ENCODE measurements at regions not wholly inside any gene's neighbourhood (a gene's known extent, or its start where the extent isn't known, plus 50 kb on each side); places are given as distances from the start of the nearest gene placed in this dataset.

- DNase-seq (ENCODE audit: low read depth, low spot score), result no peak
Observed at GRCh38 chr2:111654829-111655228, 229.2 kb downstream of the ANAPC1 start.

GRCh38 chr2:111656436-111656835, 227.6 kb downstream of the ANAPC1 start:
- no peaks in the 10 kb centered on the region for H3K9me3 ChIP-seq (ENCODE audit: insufficient read depth, low read length)
- peaks cover 10% of the 10 kb centered on the region for H3K4me1 ChIP-seq (ENCODE audit: insufficient read depth, insufficient read length)
- H3K27me3 ChIP-seq (ENCODE audit: insufficient read depth, insufficient read length), result no peaks in the 10 kb centered on the region
- TF ChIP-seq YY1 (IDR thresholded peaks at IDR 0.05; ENCODE audit: insufficient read depth, insufficient read length) (no peak), SUZ12 (IDR thresholded peaks at IDR 0.05; ENCODE audit: extremely low read depth, insufficient read depth, insufficient read length) (no peak), ZNF274 (IDR thresholded peaks at IDR 0.05; ENCODE audit: low read depth, low read length) (no peak)
- no peak overlapping the region for H3K4me3 ChIP-seq (ENCODE audit: insufficient read length, low read depth)
- no peak for DNase-seq (ENCODE audit: low read depth, low spot score)
- H3K9ac ChIP-seq (ENCODE audit: insufficient read length, low read depth), result no peak overlapping the region
- no peaks in the 10 kb centered on the region for H3K36me3 ChIP-seq (ENCODE audit: insufficient read depth, insufficient read length, low read length)

More at GRCh38 chr2:111654829-111655228, 229.2 kb downstream of the ANAPC1 start:
- Histone ChIP-seq H3K4me1 (ENCODE audit: insufficient read depth, insufficient read length) (peaks cover 7% of the 10 kb centered on the region), H3K36me3 (ENCODE audit: insufficient read depth, insufficient read length, low read length) (no peaks in the 10 kb centered on the region), H3K9ac (ENCODE audit: insufficient read length, low read depth) (no peak overlapping the region), H3K27me3 (ENCODE audit: insufficient read depth, insufficient read length) (no peaks in the 10 kb centered on the region), H3K4me3 (ENCODE audit: insufficient read length, low read depth) (no peak overlapping the region), H3K9me3 (ENCODE audit: insufficient read depth, low read length) (no peaks in the 10 kb centered on the region)
- TF ChIP-seq ZNF274 (IDR thresholded peaks at IDR 0.05; ENCODE audit: low read depth, low read length) (no peak), YY1 (IDR thresholded peaks at IDR 0.05; ENCODE audit: insufficient read depth, insufficient read length) (no peak), SUZ12 (IDR thresholded peaks at IDR 0.05; ENCODE audit: extremely low read depth, insufficient read depth, insufficient read length) (no peak)

DNA sequence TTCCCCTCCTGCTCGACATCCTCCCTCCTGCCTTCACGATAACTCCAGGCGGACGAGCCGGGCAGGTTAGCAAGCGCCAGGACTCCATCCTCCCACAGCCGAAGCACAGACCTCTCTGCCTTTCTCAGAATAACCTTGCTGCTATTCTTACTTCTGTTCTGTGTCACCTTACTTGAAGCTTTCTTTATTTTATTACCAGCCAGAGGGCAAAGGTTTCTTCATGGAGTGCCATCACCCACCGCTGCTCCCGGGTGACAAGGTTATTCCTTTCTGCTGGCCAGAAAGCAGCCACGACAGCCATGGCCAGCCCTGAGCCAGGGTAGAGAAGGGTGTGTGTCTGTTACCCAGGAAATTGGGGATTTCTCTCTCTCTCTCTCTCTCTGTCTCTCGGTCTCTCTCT, 227.1 kb downstream of the ANAPC1 start:
- H3K36me3 ChIP-seq (ENCODE audit: insufficient read depth, insufficient read length, low read length), result no peaks in the 10 kb centered on the region
- no peak overlapping the region for H3K4me3 ChIP-seq (ENCODE audit: insufficient read length, low read depth)
- no peaks in the 10 kb centered on the region for H3K9me3 ChIP-seq (ENCODE audit: insufficient read depth, low read length)
- no peaks in the 10 kb centered on the region for H3K27me3 ChIP-seq (ENCODE audit: insufficient read depth, insufficient read length)
- TF ChIP-seq YY1 (IDR thresholded peaks at IDR 0.05; ENCODE audit: insufficient read depth, insufficient read length) (no peak), ZNF274 (IDR thresholded peaks at IDR 0.05; ENCODE audit: low read depth, low read length) (no peak), SUZ12 (IDR thresholded peaks at IDR 0.05; ENCODE audit: extremely low read depth, insufficient read depth, insufficient read length) (no peak)
- H3K4me1 ChIP-seq (ENCODE audit: insufficient read depth, insufficient read length), result peaks cover 10% of the 10 kb centered on the region
- H3K9ac ChIP-seq (ENCODE audit: insufficient read length, low read depth), result no peak overlapping the region
- DNase-seq (ENCODE audit: low read depth, low spot score), result no peak

DNA sequence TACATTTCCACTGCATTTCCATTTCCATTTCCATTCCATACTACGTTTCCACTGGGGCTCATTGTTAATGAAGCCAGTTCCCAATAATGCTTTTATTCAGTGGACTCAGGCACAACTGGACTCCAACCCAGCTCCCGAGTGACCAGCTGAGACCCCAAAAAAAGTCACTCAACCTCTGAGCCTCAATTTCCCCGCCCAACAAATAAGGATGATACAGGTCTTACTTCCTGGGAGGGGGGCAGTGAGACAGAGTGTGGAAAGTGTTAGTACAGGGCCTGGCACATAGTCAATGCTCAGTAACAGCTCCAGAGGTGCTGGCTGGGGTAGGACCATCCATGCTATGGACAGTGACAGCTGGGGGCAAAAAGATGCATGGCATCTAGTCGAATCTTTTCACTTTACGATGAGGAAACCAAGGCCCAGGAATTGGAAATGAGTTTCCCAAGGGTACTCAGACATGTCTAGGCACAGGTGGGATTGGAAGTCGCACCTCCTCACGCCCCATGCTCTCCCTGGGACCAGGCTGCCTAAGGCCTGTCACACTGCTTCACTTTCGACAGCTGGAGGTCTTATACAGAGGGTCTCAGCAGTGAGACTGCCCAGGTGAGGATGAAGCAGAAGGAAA, 226.5 kb downstream of the ANAPC1 start:
- Histone ChIP-seq H3K4me1 (ENCODE audit: insufficient read depth, insufficient read length) (peaks cover 10% of the 10 kb centered on the region), H3K9ac (ENCODE audit: insufficient read length, low read depth) (no peak overlapping the region), H3K36me3 (ENCODE audit: insufficient read depth, insufficient read length, low read length) (no peaks in the 10 kb centered on the region), H3K4me3 (ENCODE audit: insufficient read length, low read depth) (no peak overlapping the region), H3K27me3 (ENCODE audit: insufficient read depth, insufficient read length) (no peaks in the 10 kb centered on the region), H3K9me3 (ENCODE audit: insufficient read depth, low read length) (no peaks in the 10 kb centered on the region)
- no peak for DNase-seq (ENCODE audit: low read depth, low spot score)
- TF ChIP-seq SUZ12 (IDR thresholded peaks at IDR 0.05; ENCODE audit: extremely low read depth, insufficient read depth, insufficient read length) (no peak), ZNF274 (IDR thresholded peaks at IDR 0.05; ENCODE audit: low read depth, low read length) (no peak), YY1 (IDR thresholded peaks at IDR 0.05; ENCODE audit: insufficient read depth, insufficient read length) (no peak)

GRCh38 chr2:111659361-111660333, 224.3 kb downstream of the ANAPC1 start:
- Histone ChIP-seq H3K9ac (ENCODE audit: insufficient read length, low read depth) (no peak overlapping the region), H3K9me3 (ENCODE audit: insufficient read depth, low read length) (no peaks in the 10 kb centered on the region), H3K4me1 (ENCODE audit: insufficient read depth, insufficient read length) (peaks cover 10% of the 10 kb centered on the region), H3K27me3 (ENCODE audit: insufficient read depth, insufficient read length) (no peaks in the 10 kb centered on the region), H3K36me3 (ENCODE audit: insufficient read depth, insufficient read length, low read length) (no peaks in the 10 kb centered on the region), H3K4me3 (ENCODE audit: insufficient read length, low read depth) (no peak overlapping the region)
- no peak for TF ChIP-seq SUZ12 (IDR thresholded peaks at IDR 0.05; ENCODE audit: extremely low read depth, insufficient read depth, insufficient read length)
- no peak for TF ChIP-seq ZNF274 (IDR thresholded peaks at IDR 0.05; ENCODE audit: low read depth, low read length)
- no peak for TF ChIP-seq YY1 (IDR thresholded peaks at IDR 0.05; ENCODE audit: insufficient read depth, insufficient read length)
- peak; percentile 64 for DNase-seq (ENCODE audit: low read depth, low spot score)

DNA sequence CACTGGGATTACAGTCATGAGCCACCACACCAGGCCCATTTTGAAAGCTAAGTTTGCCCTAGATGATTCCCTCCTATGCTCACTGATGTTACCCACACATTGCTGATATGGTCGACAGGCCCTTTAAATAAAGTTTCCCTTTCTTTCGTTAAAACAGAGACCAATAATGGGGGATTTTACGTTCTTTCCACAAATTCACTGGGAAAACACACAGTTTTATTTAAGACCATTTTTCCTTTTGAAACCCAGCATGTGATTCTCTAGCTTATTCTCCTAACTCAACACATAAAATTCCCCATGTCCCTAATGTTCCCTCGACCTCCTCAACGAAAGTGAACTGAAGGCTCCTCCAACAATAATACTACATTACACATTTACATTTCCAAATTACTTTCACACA, 223.2 kb downstream of the ANAPC1 start:
- no peak overlapping the region for H3K4me3 ChIP-seq (ENCODE audit: insufficient read length, low read depth)
- TF ChIP-seq YY1 (IDR thresholded peaks at IDR 0.05; ENCODE audit: insufficient read depth, insufficient read length), result no peak
- no peak for TF ChIP-seq SUZ12 (IDR thresholded peaks at IDR 0.05; ENCODE audit: extremely low read depth, insufficient read depth, insufficient read length)
- no peak for TF ChIP-seq ZNF274 (IDR thresholded peaks at IDR 0.05; ENCODE audit: low read depth, low read length)
- DNase-seq (ENCODE audit: low read depth, low spot score), result no peak
- H3K27me3 ChIP-seq (ENCODE audit: insufficient read depth, insufficient read length), result no peaks in the 10 kb centered on the region
- no peak overlapping the region for H3K9ac ChIP-seq (ENCODE audit: insufficient read length, low read depth)
- no peaks in the 10 kb centered on the region for H3K9me3 ChIP-seq (ENCODE audit: insufficient read depth, low read length)
- no peaks in the 10 kb centered on the region for H3K36me3 ChIP-seq (ENCODE audit: insufficient read depth, insufficient read length, low read length)
- H3K4me1 ChIP-seq (ENCODE audit: insufficient read depth, insufficient read length), result peaks cover 10% of the 10 kb centered on the region

Measured in NT2/D1 (cell line).